Inflammatory macrophage (primary cell): ENCODE measurements at regions not wholly inside any gene's neighbourhood (a gene's known extent, or its start where the extent isn't known, plus 50 kb on each side); places are given as distances from the start of the nearest gene placed in this dataset.

Source experiments
- DNase-seq, 2 donors: peaks; one replicate each; pipeline ENCODE4 v3.0.0-alpha.2; 2020 to 2022

GRCh38 chr7:26612742-26613141 lies 251.6 kb downstream of the SKAP2 start:
- no peak for DNase-seq

DNA sequence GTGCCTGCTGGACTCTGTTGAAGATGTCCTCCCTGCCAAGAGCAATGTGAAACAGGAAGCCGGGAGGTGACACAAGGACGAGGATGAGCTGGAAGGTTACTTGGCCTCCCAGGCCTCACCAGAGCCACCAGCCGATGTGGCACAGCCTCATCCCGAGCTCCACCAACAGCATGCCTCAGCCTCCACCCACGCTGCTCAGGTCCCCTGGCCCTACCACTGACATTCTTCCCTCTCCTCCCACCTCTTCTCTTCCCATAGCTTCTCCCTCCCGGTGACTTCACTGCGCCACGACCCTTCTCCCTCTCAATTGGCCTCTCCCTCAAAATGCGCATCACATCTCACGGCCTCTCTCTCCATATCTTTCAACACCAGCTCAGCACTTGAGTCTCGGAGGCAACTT lies 249.9 kb downstream of the SKAP2 start:
- DNase-seq = no peak

DNA sequence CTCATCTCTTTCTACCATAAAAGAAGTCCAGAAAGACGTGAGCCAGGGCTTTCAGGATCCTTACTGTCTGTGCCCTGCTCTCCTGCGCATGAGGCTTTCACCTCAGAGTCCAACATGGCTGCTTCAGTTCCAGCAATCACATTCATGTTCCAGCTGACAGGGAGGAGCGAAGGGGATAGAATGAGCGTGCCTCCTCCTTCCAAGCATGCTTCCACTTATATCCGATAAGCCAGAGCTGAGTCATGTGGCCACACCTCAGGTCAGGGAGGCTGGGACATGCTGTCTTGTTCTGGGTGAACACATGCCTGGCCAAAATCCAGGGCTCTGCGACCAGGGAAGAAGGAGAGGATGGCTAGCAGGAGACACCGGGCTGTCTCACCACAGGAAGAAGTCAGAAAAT lies 248.2 kb downstream of the SKAP2 start:
- DNase-seq = no peak

GRCh38 chr7:26617066-26617465 lies 247.3 kb downstream of the SKAP2 start:
- no peak for DNase-seq
